Right lobe of liver (tissue), 6 donors: ENCODE measurements at regions not wholly inside any gene's neighbourhood (a gene's known extent, or its start where the extent isn't known, plus 50 kb on each side); places are given as distances from the start of the nearest gene placed in this dataset.

Experiments
- ATAC-seq, 4 donors: fragments of 200-7000 bp; cut with Tn5 transposase; one replicate each; pipeline ENCODE4 v1.9.1; 2020; ENCODE audit warnings: mild to moderate bottlenecking in 4 of 4, moderate library complexity in 4 of 4
- DNase-seq, 3 donors: peaks; one replicate each; pipeline ENCODE4 v3.0.0-alpha.2; 2020
- H3K27ac ChIP-seq, 3 donors: fragments of 200-600 bp; one replicate each; pipeline ENCODE4 v1.8.0; 2022
- H3K27me3 ChIP-seq, 2 donors: fragments of 200-600 bp; one replicate each; pipeline ENCODE4 v1.8.0; 2022
- H3K36me3 ChIP-seq, 4 donors: fragments of 200-600 bp; sonication (generic) in 1 of 4; one replicate each; pipeline versions ENCODE4 v1.5.1 to v1.8.0; 2017 to 2022; ENCODE audit warnings: control low read depth in 1 of 4
- H3K4me1 ChIP-seq, 4 donors: fragments of 200-600 bp; sonication (generic) in 1 of 4; one replicate each; pipeline versions ENCODE4 v1.5.1 to v1.8.0; 2017 to 2022; ENCODE audit warnings: control low read depth in 1 of 4
- H3K4me3 ChIP-seq, 3 donors: fragments of 200-600 bp; one replicate each; pipeline ENCODE4 v1.8.0; 2022
- H3K9me3 ChIP-seq, 4 donors: fragments of 200-600 bp; sonication (generic) in 1 of 4; one replicate each; pipeline versions ENCODE4 v1.5.1 to v1.8.0; 2017 to 2022; ENCODE audit warnings: control low read depth in 1 of 4
- POLR2A ChIP-seq: fragments of 450-650 bp; IDR thresholded peaks from one replicate; pipeline ENCODE4 v1.6.1; 2017; ENCODE audit warnings: antibody characterized with exemption, mild to moderate bottlenecking
- WGBS: methylation state at CpG from one replicate; pipeline ENCODE4 v1.1.6; 2018; ENCODE audit warnings: low coverage, low lambda C conversion rate; ENCODE audit not compliant: insufficient coverage; ENCODE audit errors: missing lambda C conversion rate; 5-methylcytosine and 5-hydroxymethylcytosine counted together
- intact Hi-C, 2 donors: fragments of 100-400 bp; cut with DNase I; formaldehyde crosslinking; loops; one replicate each; pipeline versions ENCODE4 v1.11.2 to v1.14.1; 2022
- TF ChIP-seq, protein P1 (sequence below), 4 donors: fragments of 200-600 bp in 3 of 4; fragments of 450-650 bp in 1 of 4; IDR thresholded peaks; one replicate each; pipeline versions ENCODE4 v1.5.1 to v1.8.0; 2016 to 2022; ENCODE audit warnings: antibody characterized with exemption in 4 of 4, mild to moderate bottlenecking in 2 of 4
- donor health status: DM: no; HTN: yes; CAD: no.
- donor health status: DM: no; HTN: no; CAD: no.
- donor health status: DM: no; HTN: no; CAD: no.
- donor health status: DM: no; HTN: yes; CAD: no.
- donor health status: DM: no; HTN: yes; CAD: no.

DNA sequence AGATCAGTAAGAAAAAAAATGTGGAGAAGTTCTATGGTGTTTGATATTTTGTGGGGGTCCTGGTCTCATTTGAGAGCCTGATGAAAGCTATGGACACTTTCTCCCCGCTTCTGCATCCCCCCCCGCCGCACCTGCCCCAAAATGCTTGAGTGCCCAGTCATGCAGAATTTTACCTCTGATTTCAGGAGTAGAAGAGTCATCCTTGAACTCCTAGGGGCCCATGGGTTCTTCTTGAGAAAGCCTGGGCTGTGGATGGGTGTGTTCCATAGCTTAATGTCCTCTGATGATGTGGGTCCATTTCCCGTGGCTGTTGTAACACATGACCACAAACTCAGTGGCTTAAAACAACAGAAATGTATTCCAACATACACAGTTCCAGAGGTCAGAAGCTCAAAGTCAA, 248.8 kb upstream of the PWP1 start:
- 45% methylated on average over 2 of the region's 4 CpGs for WGBS
- Histone ChIP-seq H3K27ac (no peak overlapping the region), H3K27me3 (no peaks in the 10 kb centered on the region), H3K4me3 (no peak overlapping the region), H3K4me1 (no peaks in the 10 kb centered on the region), H3K9me3 (no peaks in the 10 kb centered on the region), H3K36me3 (no peaks in the 10 kb centered on the region)
- TF ChIP-seq POLR2A, result no peak
- TF ChIP-seq, protein P1, sequence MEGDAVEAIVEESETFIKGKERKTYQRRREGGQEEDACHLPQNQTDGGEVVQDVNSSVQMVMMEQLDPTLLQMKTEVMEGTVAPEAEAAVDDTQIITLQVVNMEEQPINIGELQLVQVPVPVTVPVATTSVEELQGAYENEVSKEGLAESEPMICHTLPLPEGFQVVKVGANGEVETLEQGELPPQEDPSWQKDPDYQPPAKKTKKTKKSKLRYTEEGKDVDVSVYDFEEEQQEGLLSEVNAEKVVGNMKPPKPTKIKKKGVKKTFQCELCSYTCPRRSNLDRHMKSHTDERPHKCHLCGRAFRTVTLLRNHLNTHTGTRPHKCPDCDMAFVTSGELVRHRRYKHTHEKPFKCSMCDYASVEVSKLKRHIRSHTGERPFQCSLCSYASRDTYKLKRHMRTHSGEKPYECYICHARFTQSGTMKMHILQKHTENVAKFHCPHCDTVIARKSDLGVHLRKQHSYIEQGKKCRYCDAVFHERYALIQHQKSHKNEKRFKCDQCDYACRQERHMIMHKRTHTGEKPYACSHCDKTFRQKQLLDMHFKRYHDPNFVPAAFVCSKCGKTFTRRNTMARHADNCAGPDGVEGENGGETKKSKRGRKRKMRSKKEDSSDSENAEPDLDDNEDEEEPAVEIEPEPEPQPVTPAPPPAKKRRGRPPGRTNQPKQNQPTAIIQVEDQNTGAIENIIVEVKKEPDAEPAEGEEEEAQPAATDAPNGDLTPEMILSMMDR (IDR thresholded peaks at IDR 0.05), result no peak
- ATAC-seq, result no peak
- DNase-seq, result no peak
- intact Hi-C loops, result no loop called here

DNA sequence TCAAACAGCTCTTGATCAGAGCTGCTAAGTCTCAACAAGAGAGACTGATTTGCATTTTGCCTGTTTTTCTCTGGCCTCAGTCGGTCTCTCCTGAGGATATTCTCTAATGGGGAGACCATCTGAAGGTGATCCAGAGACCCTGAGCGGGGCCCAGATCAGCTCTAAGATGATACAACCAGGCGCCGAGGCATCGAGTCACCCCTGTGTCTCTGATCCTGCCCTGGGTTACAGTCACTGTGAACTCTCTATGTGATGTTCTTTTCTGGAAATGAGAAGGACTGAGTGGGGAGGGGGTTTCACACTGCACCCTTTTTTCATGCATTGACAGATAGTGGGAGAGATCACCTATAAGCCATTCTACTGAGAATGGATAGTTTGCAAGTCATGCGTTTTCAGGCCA, 247.6 kb upstream of the PWP1 start:
- intact Hi-C loops, result no loop called here
- ATAC-seq (no peak), DNase-seq (no peak)
- no peaks in the 10 kb centered on the region for H3K4me1 ChIP-seq
- no peak overlapping the region for H3K27ac ChIP-seq
- no peaks in the 10 kb centered on the region for H3K36me3 ChIP-seq
- H3K27me3 ChIP-seq, result no peaks in the 10 kb centered on the region
- WGBS, result 94% methylated on average over 2 of the region's 6 CpGs
- H3K4me3 ChIP-seq, result no peak overlapping the region
- no peaks in the 10 kb centered on the region for H3K9me3 ChIP-seq
- no peak for TF ChIP-seq POLR2A
- TF ChIP-seq, protein P1 (IDR thresholded peaks at IDR 0.05), result no peak

DNA sequence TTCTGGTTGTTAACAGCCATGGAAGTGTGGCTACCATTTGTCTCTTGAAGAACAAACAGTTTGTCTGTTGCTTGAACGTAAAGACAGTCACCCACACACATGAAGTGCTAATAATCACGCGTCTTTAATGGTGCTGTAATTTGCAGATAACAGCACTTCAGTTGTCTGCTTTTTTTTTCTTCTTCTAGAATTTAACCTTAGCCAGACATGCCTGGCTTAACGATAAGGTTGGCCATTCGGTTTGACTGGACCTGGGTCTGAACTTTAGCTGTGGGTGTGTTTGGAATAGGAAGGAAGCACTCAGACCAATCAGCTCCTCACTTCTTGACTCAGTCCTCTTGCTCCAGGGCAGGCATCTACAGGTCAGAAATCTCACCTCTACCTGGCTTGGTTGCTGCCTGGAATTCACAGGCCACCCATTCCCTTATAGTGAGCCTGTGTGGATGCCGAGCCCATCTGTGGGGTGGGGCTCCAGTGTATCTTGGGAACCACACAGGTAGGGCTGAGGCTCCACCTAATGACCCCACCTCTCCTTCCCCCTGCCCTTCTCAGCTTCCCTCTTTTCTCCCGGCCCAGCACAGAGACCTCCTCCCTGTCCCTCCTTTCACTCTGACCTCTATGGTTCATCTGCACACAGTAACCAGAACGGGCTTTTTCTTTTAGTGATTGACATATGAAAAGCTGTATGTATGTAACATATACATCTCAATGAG, 246.4 kb upstream of the PWP1 start:
- Histone ChIP-seq H3K4me1 (no peaks in the 10 kb centered on the region), H3K27me3 (no peaks in the 10 kb centered on the region), H3K27ac (no peak overlapping the region), H3K4me3 (no peak overlapping the region), H3K9me3 (no peaks in the 10 kb centered on the region), H3K36me3 (no peaks in the 10 kb centered on the region)
- intact Hi-C loops, result no loop called here
- TF ChIP-seq, protein P1 (IDR thresholded peaks at IDR 0.05), result no peak
- no peak for TF ChIP-seq POLR2A
- DNase-seq (no peak), ATAC-seq (no peak)
- WGBS, result 60% methylated on average over 7 of the region's 8 CpGs

DNA sequence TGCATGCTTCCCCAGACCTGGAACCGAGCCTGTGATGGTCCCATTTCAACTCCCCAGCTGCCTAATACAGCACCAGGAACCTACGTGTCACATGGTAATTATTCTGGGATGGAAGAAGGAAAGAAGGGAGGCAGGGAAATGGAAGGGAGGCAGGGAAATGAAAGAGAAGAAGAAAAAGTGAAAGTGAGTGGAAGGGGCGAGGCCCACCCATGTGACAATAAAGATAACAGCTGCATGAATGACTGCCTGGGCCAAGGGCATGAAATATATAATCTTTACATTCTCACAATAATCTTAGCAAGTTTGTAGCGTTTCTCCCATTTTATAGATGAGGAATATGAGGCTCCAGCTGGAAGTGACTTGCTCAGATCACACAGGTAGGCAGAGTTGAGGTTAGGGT, 245.0 kb upstream of the PWP1 start:
- Histone ChIP-seq H3K27me3 (no peaks in the 10 kb centered on the region), H3K36me3 (no peaks in the 10 kb centered on the region), H3K4me1 (no peaks in the 10 kb centered on the region), H3K9me3 (no peaks in the 10 kb centered on the region), H3K27ac (no peak overlapping the region), H3K4me3 (no peak overlapping the region)
- intact Hi-C loops, result no loop called here
- WGBS, result 81% methylated on average over 3 of the region's 4 CpGs
- ATAC-seq (no peak), DNase-seq (no peak)
- no peak for TF ChIP-seq POLR2A

DNA sequence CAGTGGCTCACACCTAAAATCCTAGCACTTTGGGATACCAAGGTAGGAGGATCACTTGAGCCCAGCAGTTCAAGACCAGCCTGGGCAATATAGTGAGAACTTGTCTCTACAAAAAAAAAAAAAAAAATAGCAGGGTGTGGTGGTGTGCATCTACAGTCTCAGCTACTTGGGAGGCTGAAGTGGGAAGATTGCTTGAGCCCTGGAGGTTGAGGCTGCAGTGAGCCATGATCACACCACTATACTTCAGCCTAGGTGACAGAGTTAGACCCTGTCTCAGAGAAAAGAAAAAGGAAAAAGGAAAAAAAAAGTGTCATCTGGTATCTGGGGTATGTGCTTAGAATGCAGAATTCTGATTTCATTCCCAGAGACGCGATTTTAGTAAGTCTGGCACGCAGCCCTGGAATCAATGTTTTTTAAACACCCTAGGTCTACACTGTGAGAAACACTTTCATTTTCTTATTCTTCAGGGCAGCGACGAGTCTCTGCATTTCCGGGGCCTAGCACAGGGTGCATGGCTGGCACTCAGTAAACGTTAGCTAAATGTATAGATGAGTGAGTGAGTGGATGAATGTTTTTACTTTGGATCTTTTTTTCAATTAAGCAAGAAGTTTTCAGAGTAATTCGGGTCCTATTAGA, 243.8 kb upstream of the PWP1 start:
- intact Hi-C loops, result no loop called here

More for the DNA sequence above, 243.8 kb upstream of the PWP1 start:
- Histone ChIP-seq H3K27ac (peak overlapping the region in 2 of 3 donors; percentile 2 to 7), H3K9me3 (no peaks in the 10 kb centered on the region), H3K36me3 (no peaks in the 10 kb centered on the region), H3K4me1 (no peaks in the 10 kb centered on the region), H3K27me3 (no peaks in the 10 kb centered on the region), H3K4me3 (peak overlapping the region; percentile 14 to 31 (median 28))
- no peak for TF ChIP-seq POLR2A
- TF ChIP-seq, protein P1 (IDR thresholded peaks at IDR 0.05), result no peak
- DNase-seq, result peak in 2 of 3 donors; percentile 25 to 51
- ATAC-seq, result peak; percentile 83 to 94 (median 86)
- 19% methylated on average over 8 of the region's 8 CpGs for WGBS
